Mesothelial cell of epicardium (in vitro differentiated cells): ENCODE measurements at regions not wholly inside any gene's neighbourhood (a gene's known extent, or its start where the extent isn't known, plus 50 kb on each side); places are given as distances from the start of the nearest gene placed in this dataset.

Experiments
- DNase-seq, 2 experiments: peaks; one replicate each; pipeline ENCODE4 v3.0.0; 2021; ENCODE audit warnings: low spot score in 2 of 2; ENCODE audit not compliant: unreplicated experiment in 2 of 2
- H3K27ac Mint-ChIP-seq: 2 replicates; pipeline ENCODE4 v1.8.0; 2021; ENCODE audit warnings: mixed read lengths
- H3K27me3 Mint-ChIP-seq: 2 replicates; pipeline ENCODE4 v1.8.0; 2021; ENCODE audit warnings: low read depth, mixed read lengths
- H3K36me3 Mint-ChIP-seq: 2 replicates; pipeline ENCODE4 v1.8.0; 2021; ENCODE audit warnings: mixed read lengths
- H3K4me1 Mint-ChIP-seq: 2 replicates; pipeline ENCODE4 v1.8.0; 2021; ENCODE audit warnings: mixed read lengths
- H3K4me3 Mint-ChIP-seq: 2 replicates; pipeline ENCODE4 v1.8.0; 2021; ENCODE audit warnings: mild to moderate bottlenecking, moderate library complexity, mixed read lengths
- H3K9me3 Mint-ChIP-seq: 2 replicates; pipeline ENCODE4 v1.8.0; 2021; ENCODE audit warnings: mixed read lengths
- TF ChIP-seq, protein P1 (sequence below): fragments of 200-600 bp; sonication (generic); IDR thresholded peaks from one replicate; pipeline ENCODE4 v1.5.0; 2021; ENCODE audit warnings: antibody characterized with exemption; ENCODE audit not compliant: unreplicated experiment

DNA sequence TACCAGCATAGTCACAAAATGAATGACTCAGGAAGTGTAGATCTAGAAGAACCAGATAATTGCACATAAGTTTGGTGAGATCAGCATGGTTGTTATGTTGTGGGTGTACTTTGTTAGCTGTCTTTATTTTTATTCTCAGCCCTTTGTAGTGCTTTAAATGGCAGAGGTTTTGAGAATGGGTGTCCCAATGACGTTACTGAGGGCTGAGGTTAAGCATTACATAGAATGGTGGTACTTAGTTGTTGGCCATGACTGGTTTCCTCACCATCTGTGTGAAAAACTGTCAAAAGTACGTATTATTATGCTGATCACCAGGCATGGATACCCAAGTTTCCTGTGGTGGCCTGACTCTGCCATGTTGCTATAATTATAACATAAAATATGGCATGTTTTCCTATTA is 165.8 kb downstream of the UBE2E3 start:
- H3K9me3 Mint-ChIP-seq, result no peaks in the 10 kb centered on the region
- no peak overlapping the region for H3K27ac Mint-ChIP-seq
- H3K36me3 Mint-ChIP-seq, result no peaks in the 10 kb centered on the region
- DNase-seq, result no peak
- H3K4me1 Mint-ChIP-seq, result no peaks in the 10 kb centered on the region
- H3K27me3 Mint-ChIP-seq, result no peaks in the 10 kb centered on the region
- no peak overlapping the region for H3K4me3 Mint-ChIP-seq
- TF ChIP-seq, protein P1, sequence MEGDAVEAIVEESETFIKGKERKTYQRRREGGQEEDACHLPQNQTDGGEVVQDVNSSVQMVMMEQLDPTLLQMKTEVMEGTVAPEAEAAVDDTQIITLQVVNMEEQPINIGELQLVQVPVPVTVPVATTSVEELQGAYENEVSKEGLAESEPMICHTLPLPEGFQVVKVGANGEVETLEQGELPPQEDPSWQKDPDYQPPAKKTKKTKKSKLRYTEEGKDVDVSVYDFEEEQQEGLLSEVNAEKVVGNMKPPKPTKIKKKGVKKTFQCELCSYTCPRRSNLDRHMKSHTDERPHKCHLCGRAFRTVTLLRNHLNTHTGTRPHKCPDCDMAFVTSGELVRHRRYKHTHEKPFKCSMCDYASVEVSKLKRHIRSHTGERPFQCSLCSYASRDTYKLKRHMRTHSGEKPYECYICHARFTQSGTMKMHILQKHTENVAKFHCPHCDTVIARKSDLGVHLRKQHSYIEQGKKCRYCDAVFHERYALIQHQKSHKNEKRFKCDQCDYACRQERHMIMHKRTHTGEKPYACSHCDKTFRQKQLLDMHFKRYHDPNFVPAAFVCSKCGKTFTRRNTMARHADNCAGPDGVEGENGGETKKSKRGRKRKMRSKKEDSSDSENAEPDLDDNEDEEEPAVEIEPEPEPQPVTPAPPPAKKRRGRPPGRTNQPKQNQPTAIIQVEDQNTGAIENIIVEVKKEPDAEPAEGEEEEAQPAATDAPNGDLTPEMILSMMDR, result no peak

DNA sequence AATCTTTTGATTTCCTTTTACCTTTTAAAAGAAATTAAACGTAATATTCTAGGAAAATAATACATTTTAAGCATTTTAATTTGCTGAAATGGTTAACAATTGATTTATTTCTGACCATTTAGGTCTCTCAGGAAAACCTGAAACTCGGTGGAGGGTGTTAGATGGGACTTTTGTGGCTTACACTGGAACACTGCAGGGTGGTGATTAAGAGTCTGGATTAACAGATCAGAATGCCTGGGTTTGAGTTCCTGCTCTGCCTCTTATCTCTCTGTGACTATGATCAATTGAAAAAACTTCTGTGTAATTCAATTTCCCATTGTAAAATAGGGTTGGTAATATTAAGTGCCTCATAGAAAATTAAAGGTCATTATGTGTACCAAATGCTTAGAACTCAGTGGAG is 168.7 kb downstream of the UBE2E3 start:
- no peaks in the 10 kb centered on the region for H3K36me3 Mint-ChIP-seq
- TF ChIP-seq, protein P1, result no peak
- H3K27ac Mint-ChIP-seq, result no peak overlapping the region
- H3K4me3 Mint-ChIP-seq, result no peak overlapping the region
- no peak for DNase-seq
- H3K9me3 Mint-ChIP-seq, result no peaks in the 10 kb centered on the region
- H3K27me3 Mint-ChIP-seq, result no peaks in the 10 kb centered on the region
- peaks cover 2% of the 10 kb centered on the region for H3K4me1 Mint-ChIP-seq

DNA sequence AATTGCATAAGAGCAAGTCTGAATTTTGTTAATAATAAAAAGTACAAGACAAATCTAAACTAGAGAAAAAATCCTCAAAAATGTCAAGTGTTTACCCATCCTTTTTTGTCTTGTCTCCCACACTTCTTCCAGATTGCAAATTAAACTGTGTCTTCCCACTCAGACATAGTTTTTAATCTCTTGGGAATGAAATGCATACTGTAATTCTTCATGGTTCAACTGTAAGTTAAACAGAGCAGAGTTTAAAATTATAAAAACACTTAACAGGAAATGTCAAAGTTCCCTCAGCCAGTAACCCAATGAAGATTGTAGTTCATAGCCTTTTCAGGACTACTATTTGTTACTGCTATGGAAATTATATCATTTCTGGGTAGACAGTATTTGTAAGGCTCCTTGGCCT is 171.8 kb downstream of the UBE2E3 start:
- DNase-seq, result no peak
- Mint-ChIP-seq H3K36me3 (no peaks in the 10 kb centered on the region), H3K27ac (no peak overlapping the region), H3K4me3 (no peak overlapping the region), H3K27me3 (no peaks in the 10 kb centered on the region), H3K9me3 (peaks cover 4% of the 10 kb centered on the region), H3K4me1 (peaks cover 2% of the 10 kb centered on the region)
- TF ChIP-seq, protein P1, result no peak

DNA sequence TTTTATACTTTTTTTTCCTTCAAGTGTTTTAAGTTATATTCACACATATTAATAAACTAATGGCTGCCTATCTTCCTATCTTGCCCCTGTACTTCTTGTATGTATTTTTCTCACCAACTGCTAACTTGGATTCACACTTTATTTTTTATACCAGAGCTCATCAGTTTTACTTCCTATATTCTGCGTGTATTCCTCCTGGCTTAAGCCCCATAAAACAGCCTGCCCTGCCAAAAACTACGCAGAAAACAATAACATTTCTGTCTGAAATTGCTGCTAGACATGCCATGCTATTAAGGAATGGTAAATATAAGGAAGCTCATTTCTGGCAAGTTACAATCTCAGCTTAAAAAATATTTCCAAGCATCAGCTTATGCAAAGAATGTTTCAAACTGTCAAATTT is 172.3 kb downstream of the UBE2E3 start:
- DNase-seq, result no peak
- peaks cover 2% of the 10 kb centered on the region for H3K4me1 Mint-ChIP-seq
- H3K36me3 Mint-ChIP-seq, result no peaks in the 10 kb centered on the region
- TF ChIP-seq, protein P1, result no peak
- no peak overlapping the region for H3K27ac Mint-ChIP-seq
- no peak overlapping the region for H3K4me3 Mint-ChIP-seq
- H3K27me3 Mint-ChIP-seq, result no peaks in the 10 kb centered on the region
- H3K9me3 Mint-ChIP-seq, result peaks cover 4% of the 10 kb centered on the region

DNA sequence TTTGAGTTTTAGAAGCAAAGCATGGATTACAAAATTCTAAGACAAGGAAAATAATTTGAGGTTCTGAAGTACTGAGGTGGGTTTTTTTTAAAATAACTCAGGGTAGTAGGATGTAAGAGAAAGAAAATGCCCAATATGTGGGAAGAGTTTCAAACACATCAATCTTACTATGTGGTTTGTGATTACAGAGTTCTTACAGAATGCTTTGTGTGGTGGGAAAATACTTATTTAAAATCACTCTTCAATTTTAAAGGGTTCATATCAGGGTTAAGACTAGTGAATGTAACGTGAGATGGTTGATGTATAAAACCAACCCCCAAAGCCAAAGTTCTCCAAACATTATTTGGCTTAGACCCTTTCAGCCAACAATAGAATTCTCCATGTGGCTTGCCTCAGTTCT is 173.5 kb downstream of the UBE2E3 start:
- peaks cover 4% of the 10 kb centered on the region for H3K9me3 Mint-ChIP-seq
- TF ChIP-seq, protein P1, result no peak
- H3K27ac Mint-ChIP-seq, result no peak overlapping the region
- H3K4me1 Mint-ChIP-seq, result peaks cover 2% of the 10 kb centered on the region
- DNase-seq, result no peak
- H3K4me3 Mint-ChIP-seq, result no peak overlapping the region
- no peaks in the 10 kb centered on the region for H3K27me3 Mint-ChIP-seq
- H3K36me3 Mint-ChIP-seq, result no peaks in the 10 kb centered on the region

DNA sequence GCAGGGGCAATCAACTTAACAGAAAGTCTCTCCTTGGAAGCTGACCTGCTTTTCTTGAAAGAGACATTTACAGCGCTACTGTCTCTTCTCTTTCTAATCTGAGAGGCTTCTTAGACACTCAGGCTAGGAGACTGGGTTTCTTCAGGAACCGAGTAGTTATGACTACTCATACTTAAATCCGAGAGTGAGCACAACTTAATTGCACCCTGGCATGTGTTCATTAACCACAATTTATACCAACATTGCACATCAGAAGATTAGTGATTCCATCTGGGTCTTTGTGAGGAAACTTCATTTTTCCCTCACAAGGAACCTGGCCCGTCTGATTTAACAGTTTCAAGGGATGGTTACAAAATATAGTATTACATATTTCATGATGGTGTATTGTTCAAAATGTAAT is 176.9 kb downstream of the UBE2E3 start:
- Mint-ChIP-seq H3K4me1 (peaks cover 2% of the 10 kb centered on the region), H3K27ac (no peak overlapping the region), H3K4me3 (no peak overlapping the region), H3K36me3 (no peaks in the 10 kb centered on the region), H3K9me3 (peaks cover 4% of the 10 kb centered on the region), H3K27me3 (no peaks in the 10 kb centered on the region)
- DNase-seq, result no peak
- TF ChIP-seq, protein P1, result no peak
